Left lung (tissue), 4 donors: ENCODE measurements at regions not wholly inside any gene's neighbourhood (a gene's known extent, or its start where the extent isn't known, plus 50 kb on each side); places are given as distances from the start of the nearest gene placed in this dataset.

Source experiments
- ATAC-seq: fragments of 200-7000 bp; cut with Tn5 transposase; one replicate; pipeline ENCODE4 v1.9.1; 2020; ENCODE audit warnings: moderate library complexity
- DNase-seq, 4 donors: peaks; one replicate each; pipeline ENCODE4 v3.0.0-alpha.2; 2013 to 2020
- H3K27ac ChIP-seq, 2 donors: fragments of 200-600 bp; sonication (generic) in 1 of 2; one replicate each; pipeline versions ENCODE4 v1.5.0 to v1.8.0; 2020 to 2021
- H3K27me3 ChIP-seq, 2 donors: fragments of 200-600 bp; sonication (generic) in 1 of 2; one replicate each; pipeline versions ENCODE4 v1.5.0 to v1.8.0; 2020 to 2021
- H3K36me3 ChIP-seq, 2 donors: fragments of 200-600 bp; sonication (generic) in 1 of 2; one replicate each; pipeline versions ENCODE4 v1.5.0 to v1.8.0; 2020 to 2021
- H3K4me1 ChIP-seq, 2 donors: fragments of 200-600 bp; one replicate each; pipeline ENCODE4 v1.8.0; 2021
- H3K4me3 ChIP-seq, 2 donors: fragments of 200-600 bp; sonication (generic) in 1 of 2; one replicate each; pipeline versions ENCODE4 v1.5.0 to v1.8.0; 2020 to 2021; ENCODE audit warnings: mild to moderate bottlenecking in 1 of 2
- H3K9me3 ChIP-seq, 2 donors: fragments of 200-600 bp; sonication (generic) in 1 of 2; one replicate each; pipeline versions ENCODE4 v1.5.0 to v1.8.0; 2020 to 2021
- CTCF ChIP-seq, 2 donors: fragments of 200-600 bp; sonication (generic) in 1 of 2; IDR thresholded peaks; one replicate each; pipeline versions ENCODE4 v1.5.0 to v1.8.0; 2021; ENCODE audit warnings: antibody characterized with exemption in 2 of 2
- intact Hi-C, 2 donors: fragments of 100-400 bp; cut with DNase I; formaldehyde crosslinking; loops; one replicate each; pipeline versions ENCODE4 v1.11.2 to v1.14.2; 2022
- donor health status: DM: no; HTN: yes; CAD: no.
- donor health status: DM: no; HTN: no; CAD: no.

- no peaks in the 10 kb centered on the region for H3K4me1 ChIP-seq
- no peak for ATAC-seq
- H3K9me3 ChIP-seq: no peaks in the 10 kb centered on the region
- H3K4me3 ChIP-seq: no peak overlapping the region
- intact Hi-C loops: no loop called here
- no peak overlapping the region for H3K27ac ChIP-seq
- TF ChIP-seq CTCF (IDR thresholded peaks at IDR 0.05): no peak
- H3K27me3 ChIP-seq: peaks cover 0 to 53% of the 10 kb centered on the region in 2 donors
- DNase-seq: no peak
- H3K36me3 ChIP-seq: no peaks in the 10 kb centered on the region
Measured at GRCh38 chr5:3100921-3101551, 349.6 kb upstream of the IRX2 start.

GRCh38 chr5:3099954-3100353, 348.5 kb upstream of the IRX2 start:
- Histone ChIP-seq H3K9me3 (no peaks in the 10 kb centered on the region), H3K27ac (no peak overlapping the region), H3K4me3 (no peak overlapping the region), H3K36me3 (no peaks in the 10 kb centered on the region), H3K4me1 (no peaks in the 10 kb centered on the region), H3K27me3 (peaks cover 0 to 42% of the 10 kb centered on the region in 2 donors)
- intact Hi-C loops: no loop called here
- DNase-seq (no peak), ATAC-seq (no peak)
- no peak for TF ChIP-seq CTCF (IDR thresholded peaks at IDR 0.05)

GRCh38 chr5:3099526-3099925, 348.0 kb upstream of the IRX2 start:
- H3K36me3 ChIP-seq: no peaks in the 10 kb centered on the region
- no peak overlapping the region for H3K27ac ChIP-seq
- ATAC-seq (no peak), DNase-seq (no peak)
- H3K27me3 ChIP-seq: peaks cover 0 to 38% of the 10 kb centered on the region in 2 donors
- H3K9me3 ChIP-seq: no peaks in the 10 kb centered on the region
- no peak for TF ChIP-seq CTCF (IDR thresholded peaks at IDR 0.05)
- no peak overlapping the region for H3K4me3 ChIP-seq
- no peaks in the 10 kb centered on the region for H3K4me1 ChIP-seq
- intact Hi-C loops: no loop called here

- Histone ChIP-seq H3K27ac (no peak overlapping the region), H3K4me1 (no peaks in the 10 kb centered on the region), H3K27me3 (peaks cover 0 to 31% of the 10 kb centered on the region in 2 donors), H3K4me3 (no peak overlapping the region), H3K9me3 (no peaks in the 10 kb centered on the region), H3K36me3 (no peaks in the 10 kb centered on the region)
- DNase-seq (no peak), ATAC-seq (no peak)
- intact Hi-C loops: no loop called here
- TF ChIP-seq CTCF (IDR thresholded peaks at IDR 0.05): no peak
Measured at GRCh38 chr5:3098821-3099220, 347.3 kb upstream of the IRX2 start.

GRCh38 chr5:3092664-3093063, 341.2 kb upstream of the IRX2 start:
- intact Hi-C loops: no loop called here
- Histone ChIP-seq H3K27ac (no peak overlapping the region), H3K4me1 (no peaks in the 10 kb centered on the region), H3K4me3 (no peak overlapping the region), H3K36me3 (no peaks in the 10 kb centered on the region), H3K27me3 (peaks cover 0 to 10% of the 10 kb centered on the region in 2 donors), H3K9me3 (no peaks in the 10 kb centered on the region)
- no peak for ATAC-seq
- TF ChIP-seq CTCF (IDR thresholded peaks at IDR 0.05): no peak
- DNase-seq: no peak
